ENCODE measurements at regions not wholly inside any gene's neighbourhood (a gene's known extent, or its start where the extent isn't known, plus 50 kb on each side); places are given as distances from the start of the nearest gene placed in this dataset.
"Not testable (repeated sequence)": the region's sequence is repeated elsewhere in the genome, so short reads cannot be mapped to it uniquely, and the experiment has no call there.

- DNase-seq (ENCODE audit: low spot score), result no peak
Observed at GRCh38 chr1:78715181-78715661, 65.6 kb downstream of the IFI44 start.

GRCh38 chr1:78716186-78716585 is 66.6 kb downstream of the IFI44 start:
- peak; percentile 36 for DNase-seq (ENCODE audit: low spot score)

GRCh38 chr1:78718566-78718965 is 68.9 kb downstream of the IFI44 start:
- no peak for DNase-seq (ENCODE audit: low spot score)

GRCh38 chr1:78721136-78721535 is 71.5 kb downstream of the IFI44 start:
- no peak for DNase-seq (ENCODE audit: low spot score)

- no peak for DNase-seq (ENCODE audit: low spot score)
Observed at GRCh38 chr1:78722105-78722504, 72.5 kb downstream of the IFI44 start.

- DNase-seq (ENCODE audit: low spot score), result no peak
Observed at GRCh38 chr1:78722521-78722920, 72.9 kb downstream of the IFI44 start.

- no peak for DNase-seq (ENCODE audit: low spot score)
Observed at GRCh38 chr1:78722947-78723346, 73.3 kb downstream of the IFI44 start.

GRCh38 chr1:78726686-78727085 is 77.1 kb downstream of the IFI44 start:
- no peak for DNase-seq (ENCODE audit: low spot score)

GRCh38 chr1:78728359-78728758 is 78.7 kb downstream of the IFI44 start:
- DNase-seq (ENCODE audit: low spot score), result no peak

GRCh38 chr1:78730054-78730453 is 80.4 kb downstream of the IFI44 start:
- no peak for DNase-seq (ENCODE audit: low spot score)

- no peak for DNase-seq (ENCODE audit: low spot score)
Observed at GRCh38 chr1:78731674-78732073, 82.0 kb downstream of the IFI44 start.

GRCh38 chr1:78737241-78737640 is 87.6 kb downstream of the IFI44 start:
- no peak for DNase-seq (ENCODE audit: low spot score)

- peak; percentile 19 for DNase-seq (ENCODE audit: low spot score)
Observed at GRCh38 chr1:78743626-78744025, 94.0 kb downstream of the IFI44 start.

GRCh38 chr1:78745111-78745510 is 95.5 kb downstream of the IFI44 start:
- no peak for DNase-seq (ENCODE audit: low spot score)

- not testable (repeated sequence) for DNase-seq (ENCODE audit: low spot score)
Observed at GRCh38 chr1:78753679-78754078, 104.0 kb downstream of the IFI44 start.

GRCh38 chr1:78755986-78756385 is 106.4 kb downstream of the IFI44 start:
- DNase-seq (ENCODE audit: low spot score), result no peak

GRCh38 chr1:78758506-78758905 is 108.9 kb downstream of the IFI44 start:
- no peak for DNase-seq (ENCODE audit: low spot score)

GRCh38 chr1:78759881-78760280 is 110.2 kb downstream of the IFI44 start:
- DNase-seq (ENCODE audit: low spot score), result no peak

- no peak for DNase-seq (ENCODE audit: low spot score)
Observed at GRCh38 chr1:78760858-78761257, 111.2 kb downstream of the IFI44 start.

- no peak for DNase-seq (ENCODE audit: low spot score)
Observed at GRCh38 chr1:78762113-78762512, 112.5 kb downstream of the IFI44 start.

GRCh38 chr1:78765489-78765888 is 115.9 kb downstream of the IFI44 start:
- no peak for DNase-seq (ENCODE audit: low spot score)

- DNase-seq (ENCODE audit: low spot score), result no peak
Observed at GRCh38 chr1:78779831-78780230, 130.2 kb downstream of the IFI44 start.

- DNase-seq (ENCODE audit: low spot score), result no peak
Observed at GRCh38 chr1:78787544-78787943, 137.9 kb downstream of the IFI44 start.

GRCh38 chr1:78790174-78790573 is 140.5 kb downstream of the IFI44 start:
- no peak for DNase-seq (ENCODE audit: low spot score)

- DNase-seq (ENCODE audit: low spot score), result no peak
Observed at GRCh38 chr1:78792756-78793155, 143.1 kb downstream of the IFI44 start.

Measured in umbilical cord (tissue), 1 donor.